ENCODE measurements at regions not wholly inside any gene's neighbourhood (a gene's known extent, or its start where the extent isn't known, plus 50 kb on each side); places are given as distances from the start of the nearest gene placed in this dataset.

DNA sequence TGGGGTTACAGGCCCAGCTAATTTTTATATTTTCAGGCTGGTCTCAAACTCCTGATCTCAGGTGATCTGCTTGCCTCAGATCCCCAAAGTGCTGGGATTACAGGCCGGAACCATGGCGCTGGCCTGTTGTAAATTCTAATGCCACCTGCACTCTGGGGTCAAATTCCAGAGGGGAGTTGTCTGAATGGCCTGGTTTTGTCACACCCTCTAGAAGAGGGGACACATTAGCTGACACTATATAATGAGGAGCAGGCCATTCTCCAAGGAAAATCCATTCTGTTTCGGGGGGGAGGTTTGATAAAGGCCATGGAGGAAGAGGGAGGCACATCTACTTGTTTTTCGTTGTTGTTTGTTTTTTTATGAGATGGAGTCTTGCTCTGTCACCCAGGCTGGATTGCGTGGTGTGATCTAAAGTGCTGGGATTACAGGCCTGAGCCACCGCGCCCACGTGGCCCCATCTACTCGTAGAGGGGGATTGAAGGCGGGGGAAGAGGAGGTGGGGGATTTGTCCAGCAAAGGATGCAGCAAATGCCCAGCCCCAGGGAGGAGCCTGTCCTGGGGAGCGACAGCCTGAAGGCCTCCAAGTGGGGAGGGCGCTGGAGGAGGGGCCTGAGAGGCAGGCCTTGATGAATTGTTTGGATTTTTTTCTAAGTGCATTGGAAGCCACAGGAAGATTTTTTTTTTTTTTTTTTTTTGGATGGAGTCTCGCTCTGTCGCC, 78.4 kb upstream of the SLC45A1 start:
- WGBS, result 71% methylated on average over 14 of the region's 14 CpGs
- Histone ChIP-seq H3K36me3 (ENCODE audit: control insufficient read depth in 4 of 4, insufficient read depth in 3 of 4, low read depth in 1 of 4, low read length in 3 of 4) (no peaks in the 10 kb centered on the region), H3K4me1 (ENCODE audit: control insufficient read depth in 4 of 4, insufficient read depth in 4 of 4, low read length in 3 of 4) (peaks cover 8 to 25% (median 18%) of the 10 kb centered on the region in 4 donors), H3K4me3 (ENCODE audit: low read depth in 1 of 3, low read length in 3 of 3) (no peak overlapping the region), H3K27ac (ENCODE audit: low read depth in 1 of 2, low read length in 2 of 2) (peak overlapping the region; percentile 83 to 86), H3K27me3 (ENCODE audit: control insufficient read depth in 4 of 4, insufficient read depth in 4 of 4, low read length in 3 of 4) (no peaks in the 10 kb centered on the region), H3K9me3 (ENCODE audit: control insufficient read depth in 4 of 4, low read length in 3 of 4) (no peaks in the 10 kb centered on the region), H3K9ac (ENCODE audit: low read depth in 1 of 2, low read length in 2 of 2) (peak overlapping the region in 1 of 2 donors; percentile 53)
- DNase-seq (ENCODE audit: low spot score), result no peak
- TF ChIP-seq GABPA (IDR thresholded peaks at IDR 0.05 in 1 of 2, conservative IDR thresholded peaks at IDR 0.05 in 1 of 2) (no peak), RAD21 (IDR thresholded peaks at IDR 0.05) (peak in 1 of 2 donors; percentile 44), SP1 (IDR thresholded peaks at IDR 0.05) (peak; percentile 76), EGR1 (IDR thresholded peaks at IDR 0.05; ENCODE audit: low read depth in 2 of 2) (no peak), HNF4A (conservative IDR thresholded peaks at IDR 0.05) (peak; percentile 69 to 82), YY1 (IDR thresholded peaks at IDR 0.05) (peak; percentile 45), FOXA2 (IDR thresholded peaks at IDR 0.05) (no peak), FOXA1 (IDR thresholded peaks at IDR 0.05) (no peak), RXRA (IDR thresholded peaks at IDR 0.05) (no peak), HNF4G (IDR thresholded peaks at IDR 0.05) (peak; percentile 52), NR2F2 (IDR thresholded peaks at IDR 0.05) (no peak), TAF1 (conservative IDR thresholded peaks at IDR 0.05) (peak; percentile 54)
- TF ChIP-seq, protein P1, sequence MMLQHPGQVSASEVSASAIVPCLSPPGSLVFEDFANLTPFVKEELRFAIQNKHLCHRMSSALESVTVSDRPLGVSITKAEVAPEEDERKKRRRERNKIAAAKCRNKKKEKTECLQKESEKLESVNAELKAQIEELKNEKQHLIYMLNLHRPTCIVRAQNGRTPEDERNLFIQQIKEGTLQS (IDR thresholded peaks at IDR 0.05), result no peak
- TF ChIP-seq, protein P2, sequence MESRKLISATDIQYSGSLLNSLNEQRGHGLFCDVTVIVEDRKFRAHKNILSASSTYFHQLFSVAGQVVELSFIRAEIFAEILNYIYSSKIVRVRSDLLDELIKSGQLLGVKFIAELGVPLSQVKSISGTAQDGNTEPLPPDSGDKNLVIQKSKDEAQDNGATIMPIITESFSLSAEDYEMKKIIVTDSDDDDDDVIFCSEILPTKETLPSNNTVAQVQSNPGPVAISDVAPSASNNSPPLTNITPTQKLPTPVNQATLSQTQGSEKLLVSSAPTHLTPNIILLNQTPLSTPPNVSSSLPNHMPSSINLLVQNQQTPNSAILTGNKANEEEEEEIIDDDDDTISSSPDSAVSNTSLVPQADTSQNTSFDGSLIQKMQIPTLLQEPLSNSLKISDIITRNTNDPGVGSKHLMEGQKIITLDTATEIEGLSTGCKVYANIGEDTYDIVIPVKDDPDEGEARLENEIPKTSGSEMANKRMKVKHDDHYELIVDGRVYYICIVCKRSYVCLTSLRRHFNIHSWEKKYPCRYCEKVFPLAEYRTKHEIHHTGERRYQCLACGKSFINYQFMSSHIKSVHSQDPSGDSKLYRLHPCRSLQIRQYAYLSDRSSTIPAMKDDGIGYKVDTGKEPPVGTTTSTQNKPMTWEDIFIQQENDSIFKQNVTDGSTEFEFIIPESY (IDR thresholded peaks at IDR 0.05), result no peak
- TF ChIP-seq, protein P3, sequence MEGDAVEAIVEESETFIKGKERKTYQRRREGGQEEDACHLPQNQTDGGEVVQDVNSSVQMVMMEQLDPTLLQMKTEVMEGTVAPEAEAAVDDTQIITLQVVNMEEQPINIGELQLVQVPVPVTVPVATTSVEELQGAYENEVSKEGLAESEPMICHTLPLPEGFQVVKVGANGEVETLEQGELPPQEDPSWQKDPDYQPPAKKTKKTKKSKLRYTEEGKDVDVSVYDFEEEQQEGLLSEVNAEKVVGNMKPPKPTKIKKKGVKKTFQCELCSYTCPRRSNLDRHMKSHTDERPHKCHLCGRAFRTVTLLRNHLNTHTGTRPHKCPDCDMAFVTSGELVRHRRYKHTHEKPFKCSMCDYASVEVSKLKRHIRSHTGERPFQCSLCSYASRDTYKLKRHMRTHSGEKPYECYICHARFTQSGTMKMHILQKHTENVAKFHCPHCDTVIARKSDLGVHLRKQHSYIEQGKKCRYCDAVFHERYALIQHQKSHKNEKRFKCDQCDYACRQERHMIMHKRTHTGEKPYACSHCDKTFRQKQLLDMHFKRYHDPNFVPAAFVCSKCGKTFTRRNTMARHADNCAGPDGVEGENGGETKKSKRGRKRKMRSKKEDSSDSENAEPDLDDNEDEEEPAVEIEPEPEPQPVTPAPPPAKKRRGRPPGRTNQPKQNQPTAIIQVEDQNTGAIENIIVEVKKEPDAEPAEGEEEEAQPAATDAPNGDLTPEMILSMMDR (IDR thresholded peaks at IDR 0.05; ENCODE audit: low read depth, low read length, missing input control), result no peak
- TF ChIP-seq, protein P4, sequence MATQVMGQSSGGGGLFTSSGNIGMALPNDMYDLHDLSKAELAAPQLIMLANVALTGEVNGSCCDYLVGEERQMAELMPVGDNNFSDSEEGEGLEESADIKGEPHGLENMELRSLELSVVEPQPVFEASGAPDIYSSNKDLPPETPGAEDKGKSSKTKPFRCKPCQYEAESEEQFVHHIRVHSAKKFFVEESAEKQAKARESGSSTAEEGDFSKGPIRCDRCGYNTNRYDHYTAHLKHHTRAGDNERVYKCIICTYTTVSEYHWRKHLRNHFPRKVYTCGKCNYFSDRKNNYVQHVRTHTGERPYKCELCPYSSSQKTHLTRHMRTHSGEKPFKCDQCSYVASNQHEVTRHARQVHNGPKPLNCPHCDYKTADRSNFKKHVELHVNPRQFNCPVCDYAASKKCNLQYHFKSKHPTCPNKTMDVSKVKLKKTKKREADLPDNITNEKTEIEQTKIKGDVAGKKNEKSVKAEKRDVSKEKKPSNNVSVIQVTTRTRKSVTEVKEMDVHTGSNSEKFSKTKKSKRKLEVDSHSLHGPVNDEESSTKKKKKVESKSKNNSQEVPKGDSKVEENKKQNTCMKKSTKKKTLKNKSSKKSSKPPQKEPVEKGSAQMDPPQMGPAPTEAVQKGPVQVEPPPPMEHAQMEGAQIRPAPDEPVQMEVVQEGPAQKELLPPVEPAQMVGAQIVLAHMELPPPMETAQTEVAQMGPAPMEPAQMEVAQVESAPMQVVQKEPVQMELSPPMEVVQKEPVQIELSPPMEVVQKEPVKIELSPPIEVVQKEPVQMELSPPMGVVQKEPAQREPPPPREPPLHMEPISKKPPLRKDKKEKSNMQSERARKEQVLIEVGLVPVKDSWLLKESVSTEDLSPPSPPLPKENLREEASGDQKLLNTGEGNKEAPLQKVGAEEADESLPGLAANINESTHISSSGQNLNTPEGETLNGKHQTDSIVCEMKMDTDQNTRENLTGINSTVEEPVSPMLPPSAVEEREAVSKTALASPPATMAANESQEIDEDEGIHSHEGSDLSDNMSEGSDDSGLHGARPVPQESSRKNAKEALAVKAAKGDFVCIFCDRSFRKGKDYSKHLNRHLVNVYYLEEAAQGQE (IDR thresholded peaks at IDR 0.05), result no peak
- TF ChIP-seq, protein P5, sequence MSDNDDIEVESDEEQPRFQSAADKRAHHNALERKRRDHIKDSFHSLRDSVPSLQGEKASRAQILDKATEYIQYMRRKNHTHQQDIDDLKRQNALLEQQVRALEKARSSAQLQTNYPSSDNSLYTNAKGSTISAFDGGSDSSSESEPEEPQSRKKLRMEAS (IDR thresholded peaks at IDR 0.05), result no peak
